ENCODE measurements at regions not wholly inside any gene's neighbourhood (a gene's known extent, or its start where the extent isn't known, plus 50 kb on each side); places are given as distances from the start of the nearest gene placed in this dataset.

DNA sequence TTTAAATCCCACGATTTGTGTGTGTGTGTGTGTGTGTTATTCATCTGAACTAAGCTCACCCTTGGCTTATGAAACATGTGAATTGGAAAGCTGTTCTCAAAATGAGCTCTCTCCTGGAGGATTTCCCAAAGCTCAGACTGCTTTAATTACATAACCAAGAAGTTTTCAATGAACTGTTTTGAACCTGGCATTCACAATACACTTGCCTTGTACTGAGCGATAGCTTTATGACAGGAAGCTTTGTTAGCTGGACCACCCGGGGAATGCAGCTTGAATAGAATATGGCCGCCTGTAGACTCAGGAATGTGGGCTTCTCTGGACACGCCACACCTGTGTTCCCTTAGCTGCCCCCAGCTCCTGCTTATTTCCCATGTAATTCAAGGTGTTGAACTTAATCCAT is 71.4 kb upstream of the PREP start:
- TF ChIP-seq, protein P1, sequence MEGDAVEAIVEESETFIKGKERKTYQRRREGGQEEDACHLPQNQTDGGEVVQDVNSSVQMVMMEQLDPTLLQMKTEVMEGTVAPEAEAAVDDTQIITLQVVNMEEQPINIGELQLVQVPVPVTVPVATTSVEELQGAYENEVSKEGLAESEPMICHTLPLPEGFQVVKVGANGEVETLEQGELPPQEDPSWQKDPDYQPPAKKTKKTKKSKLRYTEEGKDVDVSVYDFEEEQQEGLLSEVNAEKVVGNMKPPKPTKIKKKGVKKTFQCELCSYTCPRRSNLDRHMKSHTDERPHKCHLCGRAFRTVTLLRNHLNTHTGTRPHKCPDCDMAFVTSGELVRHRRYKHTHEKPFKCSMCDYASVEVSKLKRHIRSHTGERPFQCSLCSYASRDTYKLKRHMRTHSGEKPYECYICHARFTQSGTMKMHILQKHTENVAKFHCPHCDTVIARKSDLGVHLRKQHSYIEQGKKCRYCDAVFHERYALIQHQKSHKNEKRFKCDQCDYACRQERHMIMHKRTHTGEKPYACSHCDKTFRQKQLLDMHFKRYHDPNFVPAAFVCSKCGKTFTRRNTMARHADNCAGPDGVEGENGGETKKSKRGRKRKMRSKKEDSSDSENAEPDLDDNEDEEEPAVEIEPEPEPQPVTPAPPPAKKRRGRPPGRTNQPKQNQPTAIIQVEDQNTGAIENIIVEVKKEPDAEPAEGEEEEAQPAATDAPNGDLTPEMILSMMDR (conservative IDR thresholded peaks at IDR 0.05; ENCODE audit: low read depth in 2 of 2): no peak
- TF ChIP-seq POLR2AphosphoS5 (IDR thresholded peaks at IDR 0.05; ENCODE audit: low read depth): no peak
